Muscle layer of duodenum (tissue), 2 donors: ENCODE measurements at regions not wholly inside any gene's neighbourhood (a gene's known extent, or its start where the extent isn't known, plus 50 kb on each side); places are given as distances from the start of the nearest gene placed in this dataset.

Experiments used
- H3K27ac ChIP-seq: one replicate; pipeline ENCODE4 v1.7.0; 2013; ENCODE audit warnings: mild to moderate bottlenecking, low read length
- H3K27me3 ChIP-seq: one replicate; pipeline ENCODE4 v1.7.0; 2013; ENCODE audit warnings: low read depth, mild to moderate bottlenecking, control low read depth, low read length
- H3K36me3 ChIP-seq, 2 donors: one replicate each; pipeline ENCODE4 v1.7.0; 2013; ENCODE audit warnings: low read length in 2 of 2, control low read depth in 1 of 2, mild to moderate bottlenecking in 1 of 2; ENCODE audit not compliant: insufficient read depth in 2 of 2, control insufficient read depth in 1 of 2
- H3K4me1 ChIP-seq, 2 donors: one replicate each; pipeline ENCODE4 v1.7.0; 2013; ENCODE audit warnings: low read length in 2 of 2, mild to moderate bottlenecking in 2 of 2, control low read depth in 1 of 2, moderate library complexity in 1 of 2; ENCODE audit not compliant: insufficient read depth in 2 of 2, control insufficient read depth in 1 of 2
- H3K4me3 ChIP-seq, 2 donors: one replicate each; pipeline ENCODE4 v1.7.0; 2013; ENCODE audit warnings: low read length in 2 of 2, low read depth in 1 of 2, mild to moderate bottlenecking in 1 of 2
- H3K9me3 ChIP-seq, 2 donors: one replicate each; pipeline ENCODE4 v1.7.0; 2013; ENCODE audit warnings: low read length in 2 of 2, control low read depth in 1 of 2, mild to moderate bottlenecking in 1 of 2; ENCODE audit not compliant: control insufficient read depth in 1 of 2
- donor health status: healthy.

DNA sequence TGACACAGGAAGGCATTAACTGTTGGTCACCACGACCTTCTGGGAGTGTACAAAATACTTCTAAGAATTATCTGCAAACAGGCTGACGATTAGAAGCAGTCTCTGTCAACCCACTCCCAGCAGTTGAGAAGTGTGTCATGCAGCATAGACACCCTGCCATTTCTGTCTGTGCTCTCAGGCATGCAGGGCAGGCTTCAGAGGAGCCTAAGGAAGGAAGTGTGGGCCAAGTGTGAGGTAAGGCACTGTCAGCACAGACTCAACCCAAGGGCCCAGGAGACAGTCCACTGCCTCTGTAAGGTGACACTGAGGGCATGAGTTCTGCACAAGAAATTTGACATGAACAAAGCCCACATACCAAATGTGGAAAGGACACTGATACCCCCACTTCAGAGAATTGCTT, 109.0 kb upstream of the VIPR2 start:
- no peaks in the 10 kb centered on the region for H3K9me3 ChIP-seq
- H3K4me1 ChIP-seq, result no peaks in the 10 kb centered on the region
- H3K27ac ChIP-seq, result no peak overlapping the region
- H3K27me3 ChIP-seq, result no peaks in the 10 kb centered on the region
- no peak overlapping the region for H3K4me3 ChIP-seq
- no peaks in the 10 kb centered on the region for H3K36me3 ChIP-seq

DNA sequence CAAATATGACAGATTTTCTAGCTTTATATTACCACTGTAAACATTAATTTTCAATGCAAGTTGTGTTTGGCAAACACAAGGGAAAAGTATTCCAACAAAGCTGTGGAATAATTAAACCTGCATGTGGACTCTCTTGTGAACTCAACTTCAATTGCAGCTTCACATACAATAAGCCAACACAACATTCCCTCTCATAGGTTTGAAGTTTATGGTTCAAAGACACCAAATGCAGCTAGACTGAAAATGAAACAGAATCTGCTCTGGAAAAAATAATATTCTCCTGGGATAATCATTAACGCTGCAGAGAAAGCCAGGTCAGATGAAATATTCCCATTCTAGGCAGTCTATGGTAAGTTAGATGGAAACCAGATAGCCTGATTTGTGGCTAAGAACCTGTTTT, 105.8 kb upstream of the VIPR2 start:
- Histone ChIP-seq H3K9me3 (no peaks in the 10 kb centered on the region), H3K27ac (no peak overlapping the region), H3K4me3 (no peak overlapping the region), H3K4me1 (no peaks in the 10 kb centered on the region), H3K27me3 (no peaks in the 10 kb centered on the region), H3K36me3 (no peaks in the 10 kb centered on the region)

- H3K36me3 ChIP-seq, result no peaks in the 10 kb centered on the region
- H3K27me3 ChIP-seq, result no peaks in the 10 kb centered on the region
- no peaks in the 10 kb centered on the region for H3K4me1 ChIP-seq
- H3K9me3 ChIP-seq, result no peaks in the 10 kb centered on the region
- H3K4me3 ChIP-seq, result no peak overlapping the region
- no peak overlapping the region for H3K27ac ChIP-seq
These were observed 105.0 kb upstream of the VIPR2 start for GRCh38 chr7:159249671-159250070.

GRCh38 chr7:159247910-159248309, 103.2 kb upstream of the VIPR2 start:
- Histone ChIP-seq H3K27me3 (no peaks in the 10 kb centered on the region), H3K4me1 (no peaks in the 10 kb centered on the region), H3K27ac (no peak overlapping the region), H3K36me3 (no peaks in the 10 kb centered on the region), H3K9me3 (no peaks in the 10 kb centered on the region), H3K4me3 (no peak overlapping the region)

- no peak overlapping the region for H3K4me3 ChIP-seq
- H3K27ac ChIP-seq, result no peak overlapping the region
These were observed 102.2 kb upstream of the VIPR2 start for GRCh38 chr7:159246702-159247480.

GRCh38 chr7:159240962-159241361, 96.3 kb upstream of the VIPR2 start:
- no peaks in the 10 kb centered on the region for H3K27me3 ChIP-seq
- no peak overlapping the region for H3K27ac ChIP-seq

More at GRCh38 chr7:159246702-159247480, 102.2 kb upstream of the VIPR2 start:
- Histone ChIP-seq H3K27me3 (no peaks in the 10 kb centered on the region), H3K4me1 (no peaks in the 10 kb centered on the region), H3K36me3 (no peaks in the 10 kb centered on the region), H3K9me3 (no peaks in the 10 kb centered on the region)

GRCh38 chr7:159239028-159239427, 94.4 kb upstream of the VIPR2 start:
- Histone ChIP-seq H3K27ac (no peak overlapping the region), H3K27me3 (no peaks in the 10 kb centered on the region), H3K4me1 (no peaks in the 10 kb centered on the region), H3K9me3 (no peaks in the 10 kb centered on the region), H3K4me3 (no peak overlapping the region), H3K36me3 (no peaks in the 10 kb centered on the region)

More at GRCh38 chr7:159240962-159241361, 96.3 kb upstream of the VIPR2 start:
- H3K4me1 ChIP-seq, result no peaks in the 10 kb centered on the region
- no peaks in the 10 kb centered on the region for H3K36me3 ChIP-seq
- H3K9me3 ChIP-seq, result no peaks in the 10 kb centered on the region
- H3K4me3 ChIP-seq, result no peak overlapping the region

GRCh38 chr7:159238541-159238940, 93.9 kb upstream of the VIPR2 start:
- Histone ChIP-seq H3K36me3 (no peaks in the 10 kb centered on the region), H3K4me3 (no peak overlapping the region), H3K4me1 (no peaks in the 10 kb centered on the region), H3K27me3 (no peaks in the 10 kb centered on the region), H3K27ac (no peak overlapping the region), H3K9me3 (no peaks in the 10 kb centered on the region)

- Histone ChIP-seq H3K4me3 (no peak overlapping the region), H3K9me3 (no peaks in the 10 kb centered on the region), H3K4me1 (no peaks in the 10 kb centered on the region), H3K27me3 (no peaks in the 10 kb centered on the region), H3K27ac (no peak overlapping the region), H3K36me3 (no peaks in the 10 kb centered on the region)
These were observed 92.5 kb upstream of the VIPR2 start for GRCh38 chr7:159237022-159237653.

- Histone ChIP-seq H3K4me3 (no peak overlapping the region), H3K9me3 (no peaks in the 10 kb centered on the region), H3K36me3 (no peaks in the 10 kb centered on the region), H3K4me1 (no peaks in the 10 kb centered on the region), H3K27ac (no peak overlapping the region), H3K27me3 (no peaks in the 10 kb centered on the region)
These were observed 86.3 kb upstream of the VIPR2 start for GRCh38 chr7:159231017-159231416.

GRCh38 chr7:159229683-159230475, 85.2 kb upstream of the VIPR2 start:
- Histone ChIP-seq H3K27me3 (no peaks in the 10 kb centered on the region), H3K4me3 (no peak overlapping the region), H3K36me3 (no peaks in the 10 kb centered on the region)

More at GRCh38 chr7:159229683-159230475, 85.2 kb upstream of the VIPR2 start:
- Histone ChIP-seq H3K27ac (no peak overlapping the region), H3K4me1 (no peaks in the 10 kb centered on the region), H3K9me3 (no peaks in the 10 kb centered on the region)
